SK-N-SH (cell line): ENCODE measurements at regions not wholly inside any gene's neighbourhood (a gene's known extent, or its start where the extent isn't known, plus 50 kb on each side); places are given as distances from the start of the nearest gene placed in this dataset.

ENCODE experiments used
- CHD2 ChIP-seq: fragments of 150-350 bp; IDR thresholded peaks from 2 replicates; pipeline ENCODE4 v1.6.1; 2018; ENCODE audit warnings: low read length; ENCODE audit not compliant: partially characterized antibody
- ELF1 ChIP-seq: IDR thresholded peaks from 2 replicates; pipeline ENCODE4 v1.4.0; 2012
- EP300 ChIP-seq, 2 experiments: IDR thresholded peaks; 2 replicates each; pipeline versions ENCODE4 v1.4.0 to v1.6.1; 2012; ENCODE audit warnings: borderline replicate concordance in 1 of 2, low read depth in 1 of 2, low read length in 1 of 2
- FOSL2 ChIP-seq: IDR thresholded peaks from 2 replicates; pipeline ENCODE4 v1.4.0; 2012; ENCODE audit warnings: low read depth, mild to moderate bottlenecking, moderate library complexity, borderline replicate concordance
- FOXJ3 ChIP-seq: sonication (generic); formaldehyde crosslinking; IDR thresholded peaks from 2 replicates; pipeline ENCODE4 v1.5.1; 2020; ENCODE audit warnings: mild to moderate bottlenecking, missing genetic modification reagents
- GABPA ChIP-seq: IDR thresholded peaks from 2 replicates; pipeline ENCODE4 v1.4.0; 2012; ENCODE audit warnings: low read depth, mild to moderate bottlenecking
- MEF2A ChIP-seq: IDR thresholded peaks from 2 replicates; pipeline ENCODE4 v1.4.0; 2012; ENCODE audit warnings: low read depth, borderline replicate concordance
- MXI1 ChIP-seq: IDR thresholded peaks from 2 replicates; pipeline ENCODE4 v1.6.1; 2012; ENCODE audit warnings: mild to moderate bottlenecking, low read depth, low read length, improper control_type of control experiment
- NFIC ChIP-seq: IDR thresholded peaks from 2 replicates; pipeline ENCODE4 v1.4.0; 2012; ENCODE audit warnings: borderline replicate concordance
- NRF1 ChIP-seq: IDR thresholded peaks from 2 replicates; pipeline ENCODE4 v1.6.1; 2012; ENCODE audit warnings: low read depth, mild to moderate bottlenecking, low read length
- RCOR1 ChIP-seq: fragments of 150-350 bp; IDR thresholded peaks from 2 replicates; pipeline ENCODE4 v1.6.1; 2017; ENCODE audit warnings: antibody characterized with exemption, low read length
- RXRA ChIP-seq: IDR thresholded peaks from 2 replicates; pipeline ENCODE4 v1.4.0; 2012; ENCODE audit warnings: low read depth, mild to moderate bottlenecking, borderline replicate concordance
- SMC3 ChIP-seq: IDR thresholded peaks from 2 replicates; pipeline ENCODE4 v1.6.1; 2012; ENCODE audit warnings: low read depth, low read length, improper control_type of control experiment
- TCF12 ChIP-seq: IDR thresholded peaks from 2 replicates; pipeline ENCODE4 v1.4.0; 2012
- TF ChIP-seq, protein P1 (sequence below): fragments of 150-350 bp; IDR thresholded peaks from 2 replicates; pipeline ENCODE4 v1.6.1; 2017; ENCODE audit warnings: antibody characterized with exemption, low read length, low read depth, borderline replicate concordance
- TF ChIP-seq, protein P2 (sequence below): IDR thresholded peaks from 2 replicates; pipeline ENCODE4 v1.4.0; 2012; ENCODE audit warnings: low read depth
- TF ChIP-seq, protein P3 (sequence below): IDR thresholded peaks from 2 replicates; pipeline ENCODE4; 2012
- TF ChIP-seq, protein P4 (sequence below): IDR thresholded peaks from 2 replicates; pipeline ENCODE4 v1.6.1; 2012; ENCODE audit warnings: mild to moderate bottlenecking, low read depth, low read length, moderate library complexity

DNA sequence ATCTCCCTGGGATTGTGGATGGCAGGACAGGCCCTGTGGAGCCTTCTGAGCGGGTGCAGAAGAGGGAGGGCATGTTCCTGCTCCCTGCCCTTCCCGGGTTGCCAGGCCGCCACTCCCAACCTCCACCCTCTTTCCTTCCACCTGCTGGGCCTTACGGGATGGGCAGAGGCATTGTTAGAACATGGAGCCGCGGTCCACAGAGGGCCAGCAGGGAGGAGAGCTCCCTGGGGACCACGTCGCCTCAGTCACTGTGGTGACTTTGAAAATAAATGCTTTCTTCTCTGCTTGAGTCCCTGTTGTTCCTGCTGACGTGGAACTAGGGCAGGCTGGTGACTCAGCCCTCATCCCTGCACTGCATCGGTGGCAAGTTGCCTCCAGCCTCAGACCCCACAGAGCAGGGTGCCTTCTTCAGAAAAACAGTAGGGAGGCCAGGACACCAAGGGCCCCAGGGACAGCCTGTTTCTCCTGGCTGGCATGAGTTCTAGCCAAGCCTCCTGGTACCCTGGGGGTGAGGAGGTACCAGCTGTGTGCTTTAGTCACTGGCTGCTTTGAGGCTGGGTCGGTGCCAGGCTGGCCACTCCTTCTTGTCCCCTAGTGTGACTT is 224.9 kb downstream of the SEC14L1 start (continued):
- TF ChIP-seq RXRA (no peak), CHD2 (no peak), RCOR1 (no peak), MXI1 (0 out of 2 replicates have a peak, but pooled peaks have one; percentile 18), GABPA (no peak), EP300 (IDR thresholded peaks at IDR 0.05; ENCODE audit: borderline replicate concordance in 1 of 2, low read depth in 1 of 2, low read length in 1 of 2) (0 out of 4 replicates have a peak, but pooled peaks of 1 of the 2 experiments have one; percentile 4), ELF1 (no peak), NFIC (peak; percentile 45; the same call in 1 of the 2 replicates), TCF12 (peak; percentile 60), MEF2A (no peak), SMC3 (no peak; the same call in 1 of the 2 replicates), FOXJ3 (CRISPR knock-in tag) (0 out of 2 replicates have a peak, but pooled peaks have one; percentile 21), NRF1 (no peak), FOSL2 (peak; percentile 90)
- TF ChIP-seq, protein P1, sequence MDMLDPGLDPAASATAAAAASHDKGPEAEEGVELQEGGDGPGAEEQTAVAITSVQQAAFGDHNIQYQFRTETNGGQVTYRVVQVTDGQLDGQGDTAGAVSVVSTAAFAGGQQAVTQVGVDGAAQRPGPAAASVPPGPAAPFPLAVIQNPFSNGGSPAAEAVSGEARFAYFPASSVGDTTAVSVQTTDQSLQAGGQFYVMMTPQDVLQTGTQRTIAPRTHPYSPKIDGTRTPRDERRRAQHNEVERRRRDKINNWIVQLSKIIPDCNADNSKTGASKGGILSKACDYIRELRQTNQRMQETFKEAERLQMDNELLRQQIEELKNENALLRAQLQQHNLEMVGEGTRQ: no peak
- TF ChIP-seq, protein P2, sequence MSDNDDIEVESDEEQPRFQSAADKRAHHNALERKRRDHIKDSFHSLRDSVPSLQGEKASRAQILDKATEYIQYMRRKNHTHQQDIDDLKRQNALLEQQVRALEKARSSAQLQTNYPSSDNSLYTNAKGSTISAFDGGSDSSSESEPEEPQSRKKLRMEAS: no peak
- TF ChIP-seq, protein P3, sequence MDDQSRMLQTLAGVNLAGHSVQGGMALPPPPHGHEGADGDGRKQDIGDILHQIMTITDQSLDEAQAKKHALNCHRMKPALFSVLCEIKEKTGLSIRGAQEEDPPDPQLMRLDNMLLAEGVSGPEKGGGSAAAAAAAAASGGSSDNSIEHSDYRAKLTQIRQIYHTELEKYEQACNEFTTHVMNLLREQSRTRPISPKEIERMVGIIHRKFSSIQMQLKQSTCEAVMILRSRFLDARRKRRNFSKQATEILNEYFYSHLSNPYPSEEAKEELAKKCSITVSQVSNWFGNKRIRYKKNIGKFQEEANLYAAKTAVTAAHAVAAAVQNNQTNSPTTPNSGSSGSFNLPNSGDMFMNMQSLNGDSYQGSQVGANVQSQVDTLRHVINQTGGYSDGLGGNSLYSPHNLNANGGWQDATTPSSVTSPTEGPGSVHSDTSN: no peak
- TF ChIP-seq, protein P4, sequence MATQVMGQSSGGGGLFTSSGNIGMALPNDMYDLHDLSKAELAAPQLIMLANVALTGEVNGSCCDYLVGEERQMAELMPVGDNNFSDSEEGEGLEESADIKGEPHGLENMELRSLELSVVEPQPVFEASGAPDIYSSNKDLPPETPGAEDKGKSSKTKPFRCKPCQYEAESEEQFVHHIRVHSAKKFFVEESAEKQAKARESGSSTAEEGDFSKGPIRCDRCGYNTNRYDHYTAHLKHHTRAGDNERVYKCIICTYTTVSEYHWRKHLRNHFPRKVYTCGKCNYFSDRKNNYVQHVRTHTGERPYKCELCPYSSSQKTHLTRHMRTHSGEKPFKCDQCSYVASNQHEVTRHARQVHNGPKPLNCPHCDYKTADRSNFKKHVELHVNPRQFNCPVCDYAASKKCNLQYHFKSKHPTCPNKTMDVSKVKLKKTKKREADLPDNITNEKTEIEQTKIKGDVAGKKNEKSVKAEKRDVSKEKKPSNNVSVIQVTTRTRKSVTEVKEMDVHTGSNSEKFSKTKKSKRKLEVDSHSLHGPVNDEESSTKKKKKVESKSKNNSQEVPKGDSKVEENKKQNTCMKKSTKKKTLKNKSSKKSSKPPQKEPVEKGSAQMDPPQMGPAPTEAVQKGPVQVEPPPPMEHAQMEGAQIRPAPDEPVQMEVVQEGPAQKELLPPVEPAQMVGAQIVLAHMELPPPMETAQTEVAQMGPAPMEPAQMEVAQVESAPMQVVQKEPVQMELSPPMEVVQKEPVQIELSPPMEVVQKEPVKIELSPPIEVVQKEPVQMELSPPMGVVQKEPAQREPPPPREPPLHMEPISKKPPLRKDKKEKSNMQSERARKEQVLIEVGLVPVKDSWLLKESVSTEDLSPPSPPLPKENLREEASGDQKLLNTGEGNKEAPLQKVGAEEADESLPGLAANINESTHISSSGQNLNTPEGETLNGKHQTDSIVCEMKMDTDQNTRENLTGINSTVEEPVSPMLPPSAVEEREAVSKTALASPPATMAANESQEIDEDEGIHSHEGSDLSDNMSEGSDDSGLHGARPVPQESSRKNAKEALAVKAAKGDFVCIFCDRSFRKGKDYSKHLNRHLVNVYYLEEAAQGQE: no peak
